ENCODE measurements at regions not wholly inside any gene's neighbourhood (a gene's known extent, or its start where the extent isn't known, plus 50 kb on each side); places are given as distances from the start of the nearest gene placed in this dataset.

DNA sequence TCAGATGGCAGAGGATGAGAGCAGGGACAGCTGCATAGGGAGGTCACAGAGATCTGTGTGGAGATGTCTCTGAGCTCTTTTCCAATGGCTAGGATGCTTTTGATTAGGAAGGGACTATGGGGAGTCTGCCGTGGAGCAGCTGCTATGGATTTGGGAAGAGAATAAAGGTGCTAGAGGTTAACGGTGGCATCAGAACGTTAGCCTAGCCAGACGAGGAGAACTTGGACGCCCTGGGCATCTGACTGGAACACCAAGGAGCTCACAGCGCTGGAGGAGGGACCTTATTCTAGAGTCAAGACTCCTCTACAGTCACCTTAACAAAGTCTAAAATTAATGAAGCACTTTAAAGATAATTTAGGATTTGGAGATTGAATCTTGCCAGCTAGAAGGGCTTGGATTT lies 157.2 kb upstream of the B3GAT1 start:
- TF ChIP-seq, protein P1, sequence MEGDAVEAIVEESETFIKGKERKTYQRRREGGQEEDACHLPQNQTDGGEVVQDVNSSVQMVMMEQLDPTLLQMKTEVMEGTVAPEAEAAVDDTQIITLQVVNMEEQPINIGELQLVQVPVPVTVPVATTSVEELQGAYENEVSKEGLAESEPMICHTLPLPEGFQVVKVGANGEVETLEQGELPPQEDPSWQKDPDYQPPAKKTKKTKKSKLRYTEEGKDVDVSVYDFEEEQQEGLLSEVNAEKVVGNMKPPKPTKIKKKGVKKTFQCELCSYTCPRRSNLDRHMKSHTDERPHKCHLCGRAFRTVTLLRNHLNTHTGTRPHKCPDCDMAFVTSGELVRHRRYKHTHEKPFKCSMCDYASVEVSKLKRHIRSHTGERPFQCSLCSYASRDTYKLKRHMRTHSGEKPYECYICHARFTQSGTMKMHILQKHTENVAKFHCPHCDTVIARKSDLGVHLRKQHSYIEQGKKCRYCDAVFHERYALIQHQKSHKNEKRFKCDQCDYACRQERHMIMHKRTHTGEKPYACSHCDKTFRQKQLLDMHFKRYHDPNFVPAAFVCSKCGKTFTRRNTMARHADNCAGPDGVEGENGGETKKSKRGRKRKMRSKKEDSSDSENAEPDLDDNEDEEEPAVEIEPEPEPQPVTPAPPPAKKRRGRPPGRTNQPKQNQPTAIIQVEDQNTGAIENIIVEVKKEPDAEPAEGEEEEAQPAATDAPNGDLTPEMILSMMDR (IDR thresholded peaks at IDR 0.05; ENCODE audit: insufficient read depth, low read length, severe bottlenecking): no peak
- Histone ChIP-seq H3K36me3 (ENCODE audit: control insufficient read depth, insufficient read depth, low read length) (no peaks in the 10 kb centered on the region), H3K4me3 (ENCODE audit: low read depth, low read length) (no peak overlapping the region), H3K27me3 (ENCODE audit: control insufficient read depth, insufficient read depth, low read length) (no peaks in the 10 kb centered on the region)
- DNase-seq (ENCODE audit: low read depth) (no peak), FAIRE-seq (no peak)

- H3K4me3 ChIP-seq (ENCODE audit: low read depth, low read length): no peak overlapping the region
- FAIRE-seq (no peak), DNase-seq (ENCODE audit: low read depth) (no peak)
These were observed 154.3 kb upstream of the B3GAT1 start for GRCh38 chr11:134566311-134566710.

GRCh38 chr11:134565343-134565891 lies 153.4 kb upstream of the B3GAT1 start:
- TF ChIP-seq, protein P1 (IDR thresholded peaks at IDR 0.05; ENCODE audit: insufficient read depth, low read length, severe bottlenecking): no peak
- peak; percentile 100 for FAIRE-seq
- Histone ChIP-seq H3K36me3 (ENCODE audit: control insufficient read depth, insufficient read depth, low read length) (no peaks in the 10 kb centered on the region), H3K27me3 (ENCODE audit: control insufficient read depth, insufficient read depth, low read length) (no peaks in the 10 kb centered on the region), H3K4me3 (ENCODE audit: low read depth, low read length) (no peak overlapping the region)
- DNase-seq (ENCODE audit: low read depth): no peak

More at GRCh38 chr11:134566311-134566710, 154.3 kb upstream of the B3GAT1 start:
- Histone ChIP-seq H3K27me3 (ENCODE audit: control insufficient read depth, insufficient read depth, low read length) (no peaks in the 10 kb centered on the region), H3K36me3 (ENCODE audit: control insufficient read depth, insufficient read depth, low read length) (no peaks in the 10 kb centered on the region)
- TF ChIP-seq, protein P1 (IDR thresholded peaks at IDR 0.05; ENCODE audit: insufficient read depth, low read length, severe bottlenecking): no peak

- no peak for FAIRE-seq
These were observed 152.6 kb upstream of the B3GAT1 start for GRCh38 chr11:134564472-134565200.

DNA sequence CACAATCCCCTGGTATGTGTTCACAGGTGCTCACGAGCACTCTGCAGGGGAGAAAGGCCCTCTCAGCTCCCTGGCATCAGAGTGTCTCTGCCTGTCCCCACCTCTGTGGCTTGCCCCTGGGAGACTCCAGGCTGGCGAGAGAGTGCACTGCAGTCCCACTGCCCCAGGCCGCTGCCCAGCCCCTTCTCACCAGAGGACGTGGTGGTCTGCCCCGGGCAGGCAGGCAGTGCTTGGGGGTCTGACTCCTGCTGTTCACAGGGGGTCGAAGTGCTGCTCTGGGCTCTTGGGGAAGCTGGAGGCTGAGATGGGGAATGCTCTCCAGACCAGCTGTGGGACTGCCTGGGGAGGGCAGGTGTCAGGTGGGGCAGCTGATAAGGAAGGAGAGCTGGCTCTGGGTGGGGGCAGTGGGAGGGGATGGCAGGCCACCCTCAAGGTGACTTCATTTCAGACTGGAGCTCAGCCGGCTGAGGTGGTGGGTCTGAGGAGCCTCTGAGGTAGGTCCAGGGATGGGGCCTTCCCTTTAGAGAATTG lies 151.0 kb upstream of the B3GAT1 start:
- TF ChIP-seq, protein P1 (IDR thresholded peaks at IDR 0.05; ENCODE audit: insufficient read depth, low read length, severe bottlenecking): no peak
- no peaks in the 10 kb centered on the region for H3K27me3 ChIP-seq (ENCODE audit: control insufficient read depth, insufficient read depth, low read length)
- H3K36me3 ChIP-seq (ENCODE audit: control insufficient read depth, insufficient read depth, low read length): no peaks in the 10 kb centered on the region
- no peak for FAIRE-seq
- DNase-seq (ENCODE audit: low read depth): no peak
- no peak overlapping the region for H3K4me3 ChIP-seq (ENCODE audit: low read depth, low read length)

More at GRCh38 chr11:134564472-134565200, 152.6 kb upstream of the B3GAT1 start:
- Histone ChIP-seq H3K27me3 (ENCODE audit: control insufficient read depth, insufficient read depth, low read length) (no peaks in the 10 kb centered on the region), H3K36me3 (ENCODE audit: control insufficient read depth, insufficient read depth, low read length) (no peaks in the 10 kb centered on the region), H3K4me3 (ENCODE audit: low read depth, low read length) (no peak overlapping the region)
- TF ChIP-seq, protein P1 (IDR thresholded peaks at IDR 0.05; ENCODE audit: insufficient read depth, low read length, severe bottlenecking): no peak
- DNase-seq (ENCODE audit: low read depth): no peak

Measured in bronchial epithelial cell (primary cell).